GM19397 (cell line): ENCODE measurements at regions not wholly inside any gene's neighbourhood (a gene's known extent, or its start where the extent isn't known, plus 50 kb on each side); places are given as distances from the start of the nearest gene placed in this dataset.

Experiments
- ATAC-seq: cut with Tn5 transposase; IDR thresholded peaks from one replicate; pipeline ENCODE4 v1.9.1; 2021; ENCODE audit warnings: mild to moderate bottlenecking, moderate library complexity; ENCODE audit not compliant: unreplicated experiment

DNA sequence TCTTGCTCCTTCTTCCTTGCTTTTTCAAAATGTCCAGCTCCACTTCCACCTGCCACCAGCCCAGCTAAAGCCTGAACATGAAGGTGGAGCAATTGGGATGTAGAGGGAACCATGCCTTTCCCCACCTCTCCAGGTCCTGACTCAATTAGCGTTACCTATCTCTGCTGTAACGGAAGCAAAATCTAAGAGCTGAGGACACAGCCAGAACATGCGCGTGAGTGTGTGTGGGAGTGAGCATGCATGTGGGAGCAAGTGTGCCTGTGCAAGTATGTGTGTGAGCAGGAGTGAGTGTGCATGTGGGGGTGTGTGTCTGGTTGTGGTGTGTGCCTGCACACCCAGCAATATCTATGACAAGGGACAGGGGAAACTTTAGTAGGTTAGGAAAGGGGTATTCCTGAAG, 364.5 kb downstream of the MID1IP1 start:
- no peak for ATAC-seq

- peak; percentile 80 for ATAC-seq
Measured at GRCh38 chrX:39167791-39168190, 366.5 kb downstream of the MID1IP1 start.

DNA sequence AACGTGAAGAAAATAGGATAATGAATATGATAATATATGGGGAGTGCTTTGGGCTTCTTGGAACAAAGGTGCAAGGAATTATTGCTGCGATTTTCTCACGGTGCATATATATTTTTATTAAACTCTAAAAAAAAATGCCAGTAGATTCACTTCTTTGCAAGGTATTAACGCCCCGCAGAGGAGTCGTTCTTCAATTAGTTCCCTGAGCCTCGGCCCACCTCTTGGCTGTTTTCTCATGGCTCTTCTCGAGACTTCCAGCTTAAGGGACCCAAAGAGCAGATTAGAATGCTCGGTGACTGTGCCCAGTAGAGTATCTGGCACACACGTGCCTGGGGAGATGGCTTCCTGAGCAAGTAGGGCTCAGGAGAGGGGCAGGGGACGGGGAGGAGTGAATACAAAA, 367.4 kb downstream of the MID1IP1 start:
- no peak for ATAC-seq

DNA sequence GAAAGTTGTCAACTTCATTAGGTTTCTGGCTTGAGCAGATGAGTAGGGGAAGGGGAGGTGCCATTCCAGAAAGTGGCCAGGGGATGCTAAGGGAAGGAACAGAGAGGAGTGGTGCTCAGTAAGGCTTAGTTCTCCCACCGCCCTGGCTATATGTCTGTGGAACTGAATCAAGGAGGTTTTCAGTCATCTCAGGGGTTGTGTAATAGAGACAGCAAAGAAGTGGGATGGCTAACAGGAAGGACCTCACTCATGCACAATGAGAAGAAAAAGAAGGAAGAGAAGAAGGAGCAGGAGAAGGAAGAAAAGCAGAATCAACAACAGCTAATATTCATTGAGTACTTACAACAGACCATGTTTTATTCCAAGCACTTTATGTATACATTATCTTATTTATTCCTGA, 368.7 kb downstream of the MID1IP1 start:
- no peak for ATAC-seq

DNA sequence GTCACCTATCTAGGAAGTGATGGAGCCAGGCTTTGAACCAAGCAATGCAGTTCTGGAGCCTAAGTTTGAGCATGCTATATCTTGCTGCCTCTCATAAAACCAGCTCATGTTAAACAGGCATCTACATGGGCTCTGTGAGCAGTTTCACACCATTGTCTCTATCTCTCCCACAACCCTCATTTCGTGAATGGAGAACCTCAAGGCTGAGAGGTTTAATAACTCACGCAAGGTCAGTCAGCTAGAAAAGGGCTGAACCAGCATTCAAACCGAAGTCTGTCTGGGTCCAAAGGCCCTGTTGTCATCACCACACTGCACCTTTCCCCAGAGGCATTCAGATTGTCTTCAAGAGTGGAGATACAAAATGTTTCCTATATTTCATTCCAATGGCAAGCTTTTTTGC, 369.2 kb downstream of the MID1IP1 start:
- no peak for ATAC-seq

GRCh38 chrX:39171686-39172085, 370.4 kb downstream of the MID1IP1 start:
- ATAC-seq = no peak

- ATAC-seq = no peak
Measured at GRCh38 chrX:39174241-39174771, 373.0 kb downstream of the MID1IP1 start.

- no peak for ATAC-seq
Measured at GRCh38 chrX:39174772-39175417, 373.6 kb downstream of the MID1IP1 start.

GRCh38 chrX:39175418-39176057, 374.3 kb downstream of the MID1IP1 start:
- no peak for ATAC-seq

GRCh38 chrX:39176105-39176504, 374.8 kb downstream of the MID1IP1 start:
- ATAC-seq = no peak

- no peak for ATAC-seq
Measured at GRCh38 chrX:39189431-39189830, 388.2 kb downstream of the MID1IP1 start.

DNA sequence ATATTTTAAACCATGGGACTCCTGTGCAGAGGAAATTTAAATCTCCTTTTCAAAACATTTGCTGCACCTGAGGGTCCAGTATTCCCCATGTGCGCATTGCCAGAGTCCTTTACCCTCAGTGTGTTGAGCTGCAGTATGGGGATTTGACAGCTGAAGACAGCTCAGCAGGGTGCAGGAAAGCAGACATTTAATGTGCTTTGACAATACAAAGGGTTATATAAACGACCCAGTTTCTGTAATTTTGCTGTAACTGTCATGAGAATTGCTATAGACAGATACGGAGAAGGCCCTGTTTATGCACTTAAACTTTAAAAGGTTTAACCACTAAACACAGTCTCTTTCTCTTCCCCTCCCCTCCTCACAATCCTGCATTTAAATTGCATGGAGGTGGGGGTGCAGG, 393.4 kb downstream of the MID1IP1 start:
- ATAC-seq = no peak

- no peak for ATAC-seq
Measured at GRCh38 chrX:39195156-39195555, 393.9 kb downstream of the MID1IP1 start.

- ATAC-seq = peak; percentile 97
Measured at GRCh38 chrX:39196192-39197102, 395.2 kb downstream of the MID1IP1 start.

GRCh38 chrX:39199429-39199828, 398.2 kb downstream of the MID1IP1 start:
- ATAC-seq = no peak

DNA sequence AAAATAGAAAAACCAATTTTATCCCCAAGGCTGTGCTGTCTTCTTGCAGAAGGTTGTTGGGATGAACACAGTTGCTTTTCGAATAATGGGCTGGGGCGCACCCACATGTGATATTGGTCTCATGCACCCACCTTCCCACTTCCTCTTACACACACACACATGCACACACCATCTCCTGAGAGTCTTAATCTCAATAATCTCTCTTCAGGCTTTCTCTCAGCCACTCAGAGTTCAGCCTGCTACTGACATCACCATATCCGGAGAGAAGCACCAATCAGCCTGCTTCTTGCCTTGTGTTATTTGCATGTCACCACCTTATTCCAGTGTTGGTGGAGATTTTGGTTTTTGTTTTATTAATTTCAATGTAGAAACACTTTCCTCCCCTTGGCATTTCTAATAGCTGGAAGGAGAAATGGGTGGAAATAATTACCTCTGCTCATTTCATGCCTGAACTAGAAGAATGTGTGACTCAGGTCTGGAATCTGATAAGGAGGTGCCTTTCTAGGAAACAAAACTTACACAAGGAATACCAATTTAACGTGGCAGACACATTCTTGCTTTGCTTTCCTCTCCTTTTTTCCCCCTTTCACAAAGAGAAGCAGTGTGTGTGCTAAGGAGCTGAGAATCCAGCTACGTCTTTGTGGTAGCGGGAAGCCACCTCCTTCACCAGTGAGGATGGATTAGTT, 400.2 kb downstream of the MID1IP1 start:
- ATAC-seq = no peak

GRCh38 chrX:39202641-39203040, 401.4 kb downstream of the MID1IP1 start:
- no peak for ATAC-seq

- no peak for ATAC-seq
Measured at GRCh38 chrX:39203427-39203826, 402.2 kb downstream of the MID1IP1 start.

- ATAC-seq = no peak
Measured at GRCh38 chrX:39204353-39204752, 403.1 kb downstream of the MID1IP1 start.

GRCh38 chrX:39204945-39205344, 403.7 kb downstream of the MID1IP1 start:
- no peak for ATAC-seq

- no peak for ATAC-seq
Measured at GRCh38 chrX:39205467-39205866, 404.2 kb downstream of the MID1IP1 start.
